ENCODE measurements at regions not wholly inside any gene's neighbourhood (a gene's known extent, or its start where the extent isn't known, plus 50 kb on each side); places are given as distances from the start of the nearest gene placed in this dataset.

DNA sequence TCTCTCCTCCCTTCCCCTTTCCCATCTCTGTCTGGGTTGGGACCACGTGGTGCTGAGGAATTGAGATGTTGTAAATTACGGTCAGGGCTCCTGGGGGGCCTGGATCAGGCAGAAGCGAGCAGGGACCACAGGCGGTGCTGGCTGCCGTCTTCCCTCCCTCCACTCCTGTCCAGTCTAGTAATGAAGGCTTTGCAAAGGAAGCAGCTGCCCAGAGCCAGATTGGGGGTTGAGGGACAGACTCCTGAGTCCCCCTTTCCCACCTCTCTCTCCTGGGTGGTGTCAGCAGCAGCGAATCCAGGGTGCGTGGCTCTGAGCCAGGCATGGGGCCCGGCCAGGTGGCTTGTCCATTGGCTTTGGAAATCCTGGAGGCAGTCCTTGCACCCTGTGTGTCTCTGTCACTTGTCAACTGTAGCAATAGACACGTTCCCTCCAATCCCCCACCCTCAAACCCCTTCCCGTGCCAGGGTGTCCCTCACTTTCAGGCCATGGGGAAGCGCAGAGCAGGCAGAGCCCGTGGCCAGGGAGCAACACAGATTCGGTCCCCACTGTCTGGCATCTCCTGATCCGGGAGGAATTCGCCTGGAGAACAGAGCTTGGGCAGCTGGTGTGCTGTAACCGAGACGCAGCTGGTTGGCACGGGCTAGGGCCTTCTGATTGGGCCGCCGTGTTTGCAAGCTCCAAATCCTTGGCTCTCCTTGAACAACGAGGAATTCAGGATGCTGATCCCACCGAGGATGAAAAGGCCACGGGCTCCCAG lies 64.8 kb upstream of the WNT4 start:
- TF ChIP-seq FOSL1 (IDR thresholded peaks at IDR 0.05; ENCODE audit: insufficient read depth, low read depth, low read length) (no peak), ZNF274 (IDR thresholded peaks at IDR 0.05; ENCODE audit: borderline replicate concordance, extremely low read depth, low read length) (no peak), POLR2AphosphoS5 (IDR thresholded peaks at IDR 0.05; ENCODE audit: low read depth, low read length) (no peak), CTCF (IDR thresholded peaks at IDR 0.05; ENCODE audit: control extremely low read depth in 1 of 3, insufficient read depth in 1 of 3, low read depth in 1 of 3, low read length in 3 of 3) (no peak)
- TF ChIP-seq, protein P1, sequence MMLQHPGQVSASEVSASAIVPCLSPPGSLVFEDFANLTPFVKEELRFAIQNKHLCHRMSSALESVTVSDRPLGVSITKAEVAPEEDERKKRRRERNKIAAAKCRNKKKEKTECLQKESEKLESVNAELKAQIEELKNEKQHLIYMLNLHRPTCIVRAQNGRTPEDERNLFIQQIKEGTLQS (IDR thresholded peaks at IDR 0.05; ENCODE audit: insufficient read depth, low read depth, low read length) = no peak

All from H1 (cell line).